ENCODE measurements at regions not wholly inside any gene's neighbourhood (a gene's known extent, or its start where the extent isn't known, plus 50 kb on each side); places are given as distances from the start of the nearest gene placed in this dataset.

- ATAC-seq, result no peak
- in situ Hi-C loops (cut with MboI; ENCODE audit: low sequenced_read_pairs in 4 of 4), result no loop called here
- no peak overlapping the region for H3K27ac ChIP-seq
- intact Hi-C loops (cut with DNase I; ENCODE audit: low total_unique reads), result no loop called here
- no peaks in the 10 kb centered on the region for H3K9me3 ChIP-seq
- no peaks in the 10 kb centered on the region for H3K36me3 ChIP-seq
- H3K4me3 ChIP-seq, result no peak overlapping the region
- H3K4me1 ChIP-seq, result no peaks in the 10 kb centered on the region
- no peaks in the 10 kb centered on the region for H3K27me3 ChIP-seq
- TF ChIP-seq POLR2A (IDR thresholded peaks at IDR 0.05), result no peak
- TF ChIP-seq CTCF (IDR thresholded peaks at IDR 0.05 in 4 of 5, conservative IDR thresholded peaks at IDR 0.05 in 1 of 5), result no peak
- DNase-seq, result no peak
Observed at GRCh38 chr2:52467189-52467588, 1300.4 kb upstream of the CHAC2 start.

GRCh38 chr2:52465287-52465686 lies 1302.3 kb upstream of the CHAC2 start:
- Histone ChIP-seq H3K36me3 (no peaks in the 10 kb centered on the region), H3K27me3 (no peaks in the 10 kb centered on the region), H3K9me3 (no peaks in the 10 kb centered on the region), H3K27ac (no peak overlapping the region), H3K4me1 (no peaks in the 10 kb centered on the region), H3K4me3 (no peak overlapping the region)
- DNase-seq (no peak), ATAC-seq (no peak)
- in situ Hi-C loops (cut with MboI; ENCODE audit: low sequenced_read_pairs in 4 of 4) (no loop called here), intact Hi-C loops (cut with DNase I; ENCODE audit: low total_unique reads) (no loop called here)
- TF ChIP-seq CTCF (IDR thresholded peaks at IDR 0.05 in 4 of 5, conservative IDR thresholded peaks at IDR 0.05 in 1 of 5) (no peak), POLR2A (IDR thresholded peaks at IDR 0.05) (no peak)

- intact Hi-C loops (cut with DNase I; ENCODE audit: low total_unique reads), result no loop called here
- Histone ChIP-seq H3K4me3 (no peak overlapping the region), H3K27ac (no peak overlapping the region), H3K4me1 (no peaks in the 10 kb centered on the region), H3K9me3 (no peaks in the 10 kb centered on the region), H3K36me3 (no peaks in the 10 kb centered on the region), H3K27me3 (no peaks in the 10 kb centered on the region)
- ATAC-seq (no peak), DNase-seq (no peak)
- in situ Hi-C loops (cut with MboI; ENCODE audit: low sequenced_read_pairs in 4 of 4), result no loop called here
- TF ChIP-seq POLR2A (IDR thresholded peaks at IDR 0.05) (no peak), CTCF (IDR thresholded peaks at IDR 0.05 in 4 of 5, conservative IDR thresholded peaks at IDR 0.05 in 1 of 5) (no peak)
Observed at GRCh38 chr2:52463457-52463856, 1304.1 kb upstream of the CHAC2 start.

- in situ Hi-C loops (cut with MboI; ENCODE audit: low sequenced_read_pairs in 4 of 4) (no loop called here), intact Hi-C loops (cut with DNase I; ENCODE audit: low total_unique reads) (no loop called here)
- H3K27me3 ChIP-seq, result no peaks in the 10 kb centered on the region
- DNase-seq (no peak), ATAC-seq (no peak)
- H3K27ac ChIP-seq, result no peak overlapping the region
- no peaks in the 10 kb centered on the region for H3K36me3 ChIP-seq
- no peak for TF ChIP-seq POLR2A (IDR thresholded peaks at IDR 0.05)
- no peak for TF ChIP-seq CTCF (IDR thresholded peaks at IDR 0.05 in 4 of 5, conservative IDR thresholded peaks at IDR 0.05 in 1 of 5)
- no peak overlapping the region for H3K4me3 ChIP-seq
- no peaks in the 10 kb centered on the region for H3K9me3 ChIP-seq
- no peaks in the 10 kb centered on the region for H3K4me1 ChIP-seq
Observed at GRCh38 chr2:52456561-52457377, 1310.8 kb upstream of the CHAC2 start.

GRCh38 chr2:52454962-52455361 lies 1312.6 kb upstream of the CHAC2 start:
- intact Hi-C loops (cut with DNase I; ENCODE audit: low total_unique reads) (no loop called here), in situ Hi-C loops (cut with MboI; ENCODE audit: low sequenced_read_pairs in 4 of 4) (no loop called here)
- no peak for ATAC-seq
- Histone ChIP-seq H3K4me3 (no peak overlapping the region), H3K27ac (no peak overlapping the region), H3K36me3 (no peaks in the 10 kb centered on the region), H3K27me3 (no peaks in the 10 kb centered on the region), H3K9me3 (no peaks in the 10 kb centered on the region), H3K4me1 (no peaks in the 10 kb centered on the region)
- DNase-seq, result no peak
- TF ChIP-seq CTCF (IDR thresholded peaks at IDR 0.05 in 4 of 5, conservative IDR thresholded peaks at IDR 0.05 in 1 of 5) (no peak), POLR2A (IDR thresholded peaks at IDR 0.05) (no peak)

Measured in gastrocnemius medialis (tissue), 4 donors.